DMS153 treated with DMSO at 0.1 percent for 48 hours (cell line): ENCODE measurements at regions not wholly inside any gene's neighbourhood (a gene's known extent, or its start where the extent isn't known, plus 50 kb on each side); places are given as distances from the start of the nearest gene placed in this dataset.

ENCODE experiments used
- DNase-seq: peaks from one replicate; lab custom pipeline; 2025; ENCODE audit not compliant: unreplicated experiment; lab: John Stamatoyannopoulos, UW

DNA sequence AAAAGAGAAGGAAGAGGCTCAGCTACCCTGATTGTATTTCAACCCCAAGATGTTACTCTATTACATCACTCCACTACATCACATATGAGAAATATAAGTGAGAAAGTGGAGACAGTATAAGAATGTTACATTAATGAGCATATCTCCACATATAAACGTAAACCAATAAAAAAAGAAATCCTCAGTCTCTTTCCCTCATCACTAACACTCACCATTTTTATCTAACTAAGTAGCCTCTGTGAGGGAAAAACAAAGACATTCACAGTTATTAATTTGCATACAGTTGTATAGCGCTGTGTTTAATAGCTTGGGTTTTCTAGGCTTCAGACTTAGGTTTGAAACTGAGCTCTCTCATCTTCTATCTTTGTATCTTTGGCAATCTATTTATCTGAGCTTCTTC, 489.1 kb upstream of the LRRTM4 start:
- no peak for DNase-seq

DNA sequence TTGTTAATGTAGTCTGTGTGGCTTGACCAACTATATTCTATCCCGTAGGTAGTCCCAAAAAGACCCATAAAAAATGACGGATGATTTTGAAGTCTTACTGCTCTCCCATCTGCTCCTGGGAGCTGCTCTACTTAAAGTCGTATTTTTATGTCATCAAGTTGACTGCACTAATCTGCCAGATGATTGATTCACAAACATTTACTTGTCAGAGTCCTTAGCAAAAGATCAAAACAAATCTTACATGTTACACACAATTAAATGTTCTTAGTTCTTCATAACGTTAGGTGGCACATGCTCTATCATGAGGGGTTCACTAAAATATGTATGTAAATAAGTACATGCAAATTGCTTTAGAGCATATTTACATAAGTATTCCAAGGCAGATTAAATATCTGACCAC, 498.3 kb upstream of the LRRTM4 start:
- no peak for DNase-seq

DNA sequence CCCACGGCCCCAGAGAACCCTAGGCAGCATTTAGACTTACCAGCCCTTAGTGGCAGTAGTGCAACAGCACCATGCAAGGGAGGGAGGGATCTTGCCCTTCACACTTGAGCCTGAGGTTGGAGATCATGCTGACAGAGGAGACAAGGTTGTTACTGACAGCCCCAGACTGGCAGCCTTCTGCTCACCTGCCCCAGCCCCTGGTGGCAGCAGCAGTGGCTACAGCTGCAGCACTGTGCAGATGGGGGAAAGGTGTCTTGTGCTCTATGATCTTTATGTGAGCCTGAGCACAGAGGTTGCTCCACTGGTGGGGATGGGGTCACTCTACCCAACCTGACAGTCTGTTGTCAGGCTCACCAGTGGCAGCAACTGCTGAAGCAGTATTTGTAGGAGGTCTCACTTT, 501.2 kb upstream of the LRRTM4 start:
- DNase-seq = no peak

DNA sequence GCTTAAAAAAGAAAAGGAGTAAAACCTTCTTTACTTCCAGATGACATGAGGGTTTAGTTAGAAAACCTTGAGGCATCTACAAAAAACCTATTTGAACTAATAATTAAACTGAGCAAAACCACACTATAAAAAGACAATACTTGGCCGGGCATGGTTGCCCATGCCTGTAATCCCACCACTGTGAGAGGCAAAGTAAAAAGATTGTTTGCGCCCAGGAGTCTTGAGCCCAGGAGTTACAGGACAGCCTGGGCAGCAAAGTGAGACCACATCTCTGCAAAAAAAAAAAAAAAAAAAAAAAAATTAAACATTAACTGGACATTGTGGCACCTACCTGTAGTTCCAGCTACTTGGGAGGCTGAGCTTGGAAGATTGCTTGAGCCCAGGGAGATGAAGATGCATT, 502.8 kb upstream of the LRRTM4 start:
- DNase-seq = no peak

DNA sequence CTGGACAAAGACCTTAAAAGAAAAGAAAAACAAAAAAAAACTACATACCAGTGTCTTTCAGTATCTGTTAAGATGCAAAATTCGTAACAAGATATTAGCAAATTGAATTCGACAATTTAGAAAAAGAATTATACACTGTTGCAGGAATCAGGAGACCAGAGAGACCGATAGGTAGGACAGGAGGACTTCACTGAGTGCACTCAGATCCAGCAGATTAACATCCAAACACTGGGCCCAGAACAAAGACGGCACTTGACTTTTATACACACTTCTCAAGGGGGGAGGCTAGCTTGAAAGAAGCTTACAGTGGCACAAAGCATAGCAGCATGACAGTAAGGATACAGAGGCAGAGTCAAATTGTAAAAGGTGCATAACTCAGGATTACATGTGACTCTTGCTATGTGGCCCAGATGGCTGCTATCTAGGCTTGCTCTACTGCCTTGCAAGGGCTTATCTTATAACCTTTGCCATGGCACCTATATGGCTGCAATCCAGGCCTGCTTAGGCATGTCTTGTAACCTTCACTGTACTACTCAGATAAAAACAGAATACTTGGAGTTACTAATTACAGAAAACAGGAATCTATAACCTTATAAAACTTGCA, 507.3 kb upstream of the LRRTM4 start:
- DNase-seq = no peak

DNA sequence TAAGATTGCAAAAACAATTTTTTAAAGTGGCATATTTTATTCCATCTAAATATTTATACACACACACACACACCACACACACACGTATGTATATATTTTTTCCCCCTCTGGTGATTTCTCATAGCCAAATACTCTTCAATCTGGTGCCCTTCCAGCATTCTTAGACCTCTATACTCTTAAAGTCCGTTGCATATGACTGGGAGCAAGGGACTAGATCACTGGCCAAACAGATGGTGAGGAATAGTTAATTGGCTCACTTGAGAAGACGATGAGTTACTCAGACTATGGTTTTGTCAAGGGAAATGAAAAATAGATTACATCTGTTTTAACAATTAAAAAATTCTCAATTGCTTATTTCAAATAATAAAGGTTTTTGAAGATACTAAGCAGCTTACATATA, 512.5 kb upstream of the LRRTM4 start:
- no peak for DNase-seq

DNA sequence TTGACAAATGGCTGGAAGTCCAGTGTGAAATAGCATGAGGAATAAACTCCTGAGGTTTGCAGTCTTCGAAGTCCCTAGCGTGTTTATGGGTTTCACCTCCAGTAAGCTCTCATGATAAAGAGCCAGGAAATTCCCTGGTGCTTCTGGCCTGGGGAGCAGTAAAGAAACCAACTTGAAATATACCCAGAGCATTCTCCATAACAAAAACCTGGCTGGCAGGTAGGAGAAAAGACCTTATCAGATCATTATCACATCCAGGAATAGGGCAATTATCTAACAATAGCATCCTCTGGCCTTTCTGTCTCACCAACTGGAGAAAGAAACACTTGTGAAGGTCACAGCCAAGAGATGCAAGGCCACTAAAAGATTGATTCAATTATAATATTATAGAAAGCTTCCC, 513.6 kb upstream of the LRRTM4 start:
- peak; percentile 14 for DNase-seq

DNA sequence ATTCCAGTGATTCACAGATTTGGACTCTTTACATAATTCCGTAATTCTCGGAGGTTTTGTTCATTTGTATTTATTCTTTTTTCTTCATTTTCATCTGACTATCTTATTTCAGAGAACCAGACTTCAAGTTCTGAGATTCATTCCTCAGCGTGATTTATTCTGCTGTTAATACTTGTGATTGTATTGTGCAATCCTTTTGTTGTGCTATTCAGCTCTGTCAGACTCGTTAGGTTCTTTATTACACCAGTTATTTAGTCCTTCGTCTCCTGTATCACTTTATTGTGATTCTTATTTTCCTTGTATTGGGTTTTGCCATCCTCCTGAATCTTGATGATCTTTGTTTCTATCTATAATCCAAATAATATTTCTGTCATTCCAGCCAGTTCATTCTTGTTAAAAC, 529.3 kb upstream of the LRRTM4 start:
- no peak for DNase-seq

DNA sequence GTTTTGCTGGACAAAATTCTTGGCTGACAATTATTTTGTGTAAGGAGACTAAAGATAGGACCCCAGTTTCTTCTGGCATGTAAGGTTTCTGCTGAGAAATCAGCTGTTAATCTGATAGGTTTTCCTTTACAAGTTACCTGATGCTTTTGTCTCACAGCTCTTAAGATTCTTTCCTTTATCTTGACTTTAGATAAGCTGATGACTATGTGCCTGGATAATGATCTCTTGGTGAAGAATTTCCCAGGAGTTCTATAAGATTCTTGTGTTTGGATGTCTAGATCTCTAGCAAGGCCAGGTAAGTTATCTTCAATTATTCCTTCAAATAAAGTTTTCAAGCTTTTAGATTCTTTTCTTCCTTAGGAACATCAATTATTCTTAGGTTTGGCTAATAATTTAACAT, 534.8 kb upstream of the LRRTM4 start:
- no peak for DNase-seq

DNA sequence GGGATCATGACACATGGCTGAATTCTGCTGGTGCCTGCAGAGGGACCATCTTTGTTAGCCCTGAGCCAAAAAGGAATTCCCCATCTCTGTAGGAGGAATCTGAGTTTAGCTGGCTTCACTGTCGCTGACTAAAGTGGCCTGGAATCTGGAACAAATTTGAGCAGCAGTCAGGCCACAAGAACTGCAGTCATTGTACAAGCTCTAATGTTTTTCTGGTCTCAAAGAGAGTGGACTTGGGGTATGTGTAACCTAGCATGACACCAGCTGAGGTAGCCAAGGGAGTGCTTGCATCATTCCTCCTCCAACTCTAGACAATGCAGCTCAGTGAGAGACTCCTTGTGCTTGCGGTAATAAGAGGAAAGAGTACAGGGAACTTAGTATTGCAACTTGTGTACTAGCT, 539.1 kb upstream of the LRRTM4 start:
- no peak for DNase-seq

DNA sequence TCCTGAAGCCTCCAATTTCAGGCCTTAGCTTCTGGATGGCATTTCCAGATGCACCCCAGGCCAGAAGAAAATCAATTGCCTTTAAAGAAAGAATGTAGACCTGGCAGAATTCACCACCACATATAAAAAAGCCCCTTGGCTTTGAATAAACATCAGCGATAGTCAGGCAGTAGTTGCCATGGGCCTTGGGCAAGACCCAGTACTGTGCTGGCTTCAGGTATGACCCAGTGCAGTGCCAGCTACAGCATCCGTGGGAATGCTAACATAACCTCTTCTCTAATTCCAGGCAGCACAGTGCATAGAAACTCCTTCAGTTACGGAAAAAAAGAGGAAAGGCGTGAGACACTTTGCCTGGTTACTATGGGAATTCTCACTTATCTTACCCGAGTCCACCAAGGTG, 539.6 kb upstream of the LRRTM4 start:
- DNase-seq = no peak

DNA sequence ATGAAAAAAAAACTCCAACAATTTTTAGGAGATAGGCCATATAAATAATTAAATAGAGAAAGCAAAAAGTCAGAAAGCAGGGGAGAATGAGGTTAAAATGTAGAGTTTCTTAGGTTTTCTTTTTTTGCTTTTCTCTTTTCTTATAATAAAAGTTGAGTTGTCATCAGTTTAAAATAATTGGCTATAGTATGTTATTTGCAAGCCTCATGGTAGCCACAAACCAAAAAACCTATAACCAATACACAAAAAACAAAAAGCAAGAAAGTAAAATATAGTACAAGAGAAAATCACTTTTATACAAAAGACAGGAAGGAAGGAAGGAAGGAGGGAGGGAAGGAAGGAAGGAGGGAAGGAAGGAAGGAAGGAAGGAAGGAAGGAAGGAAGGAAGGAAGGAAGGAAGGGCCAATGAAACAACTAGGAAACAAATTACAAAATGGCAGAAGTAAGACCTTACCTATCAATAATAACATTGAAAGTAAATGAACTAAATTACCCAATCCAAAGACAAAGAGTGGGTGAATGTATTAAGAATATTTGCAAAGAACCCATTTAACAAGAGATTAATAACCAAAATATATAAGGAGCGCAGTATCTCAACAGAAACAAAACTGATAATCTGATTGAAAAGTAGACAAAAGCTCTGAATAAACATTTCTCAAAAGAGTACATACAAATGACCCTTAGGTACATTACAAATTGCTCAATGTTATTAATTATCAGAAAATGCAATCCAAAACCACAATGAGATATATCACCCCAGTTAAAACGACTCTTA, 541.3 kb upstream of the LRRTM4 start:
- DNase-seq = no peak

DNA sequence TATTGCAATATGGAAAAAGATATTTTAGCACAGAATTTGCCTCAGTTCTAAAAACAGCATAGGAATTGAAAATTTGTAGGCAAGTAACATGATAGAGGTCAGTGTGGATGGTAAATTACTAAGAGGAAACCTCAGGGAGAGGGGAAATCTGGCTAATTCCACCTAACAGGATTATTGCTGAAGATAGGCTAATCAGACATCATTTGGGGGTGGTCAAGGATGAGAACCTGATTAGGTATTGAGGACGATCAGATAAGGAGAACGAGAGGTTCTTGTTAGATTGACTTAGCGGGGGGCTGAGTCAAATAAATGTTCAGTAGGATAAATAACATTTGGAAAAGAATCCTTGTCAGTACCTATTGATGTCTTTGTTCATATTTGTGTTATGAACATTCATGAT, 543.2 kb upstream of the LRRTM4 start:
- no peak for DNase-seq

DNA sequence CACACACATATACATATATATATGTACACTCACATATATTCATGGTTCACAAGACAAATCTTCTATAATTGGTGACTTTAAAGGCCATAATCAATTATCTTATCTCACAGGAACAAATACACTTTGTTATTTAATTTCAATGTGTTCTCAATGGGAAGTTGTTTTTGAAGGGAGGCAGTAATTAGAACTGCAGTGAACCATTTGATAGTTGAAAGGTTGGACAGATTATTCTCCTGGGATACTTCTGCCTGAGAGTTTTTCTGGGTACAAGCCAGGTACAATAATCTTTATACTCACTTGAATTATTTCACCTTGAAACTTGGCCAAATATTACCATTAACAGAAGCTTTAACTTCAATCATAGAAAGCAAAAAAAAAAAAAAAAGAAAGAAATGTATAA, 546.6 kb upstream of the LRRTM4 start:
- peak; percentile 63 for DNase-seq

DNA sequence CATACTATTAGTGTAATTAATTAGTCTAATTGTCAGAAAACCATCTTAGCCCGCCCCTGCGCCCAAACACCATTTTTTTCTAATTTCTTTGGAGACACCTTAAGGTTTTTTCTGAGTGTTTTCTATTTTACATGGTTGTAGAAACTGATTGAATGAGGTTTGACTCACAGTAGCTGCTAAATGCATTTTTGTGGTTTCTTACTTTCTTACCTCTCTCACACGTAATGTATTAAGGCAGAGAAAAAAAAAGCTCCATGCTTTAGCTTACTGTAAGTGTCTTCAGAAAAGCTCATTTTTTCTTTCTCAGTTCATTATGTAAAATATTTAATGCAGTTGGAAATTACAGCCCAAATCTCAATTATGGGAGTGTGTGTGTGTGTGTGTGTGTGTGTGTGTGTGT, 548.5 kb upstream of the LRRTM4 start:
- no peak for DNase-seq

DNA sequence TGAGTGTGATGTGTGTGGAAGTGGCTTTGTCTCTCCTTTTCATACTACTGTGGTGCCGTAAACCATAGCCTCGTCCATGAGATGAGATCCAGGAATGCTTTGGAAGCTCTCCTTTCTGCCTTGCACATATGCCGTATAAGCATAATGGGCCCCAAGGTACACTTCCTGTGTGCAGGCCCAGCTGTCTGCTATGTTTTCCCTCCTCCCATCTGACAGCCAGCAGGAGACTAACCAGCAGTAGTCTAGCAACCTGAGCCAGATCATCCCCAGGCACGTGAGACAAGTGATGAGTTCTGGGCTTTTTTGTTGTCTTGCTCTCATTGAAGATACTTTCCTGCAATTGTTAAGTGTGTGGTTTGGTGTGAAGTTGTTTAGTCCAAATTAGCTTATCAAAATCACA, 555.5 kb upstream of the LRRTM4 start:
- DNase-seq = peak; percentile 53

DNA sequence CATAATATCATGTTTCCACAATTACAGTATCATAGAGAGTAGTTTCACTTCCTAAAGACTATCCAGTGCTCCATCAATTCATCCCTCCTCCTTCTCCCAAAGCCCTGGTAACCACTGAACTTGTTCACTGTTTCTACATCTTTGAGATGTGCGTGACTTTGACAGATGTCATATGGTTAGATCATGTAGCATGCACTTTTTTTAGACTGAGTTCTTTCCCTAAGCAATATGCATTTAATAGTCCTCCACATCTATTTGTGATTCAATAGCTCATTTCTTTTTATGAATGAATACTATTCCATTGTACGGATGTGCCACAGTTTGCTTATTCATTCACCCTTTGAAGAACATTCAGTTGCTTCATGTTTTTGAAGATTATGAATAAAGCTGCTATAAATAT, 560.4 kb upstream of the LRRTM4 start:
- no peak for DNase-seq

DNA sequence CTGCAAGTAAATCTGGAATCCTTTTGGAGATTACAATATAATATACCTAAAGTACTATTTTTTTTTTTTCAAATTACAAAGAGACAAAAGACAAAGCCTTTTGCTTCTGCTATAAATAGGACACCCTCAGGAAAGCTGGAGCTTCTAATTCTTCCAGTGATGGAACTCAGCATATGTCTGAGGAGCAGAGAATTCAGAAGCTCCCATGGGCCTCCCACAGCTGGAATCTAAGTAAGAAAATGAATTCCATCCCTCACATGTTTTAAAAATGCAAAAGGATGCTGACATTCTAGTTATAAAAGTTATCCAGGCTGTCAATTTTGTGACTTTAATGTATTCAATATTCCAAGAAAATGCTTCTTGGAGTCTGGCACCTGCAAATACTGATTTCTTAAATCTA, 571.3 kb upstream of the LRRTM4 start:
- no peak for DNase-seq

DNA sequence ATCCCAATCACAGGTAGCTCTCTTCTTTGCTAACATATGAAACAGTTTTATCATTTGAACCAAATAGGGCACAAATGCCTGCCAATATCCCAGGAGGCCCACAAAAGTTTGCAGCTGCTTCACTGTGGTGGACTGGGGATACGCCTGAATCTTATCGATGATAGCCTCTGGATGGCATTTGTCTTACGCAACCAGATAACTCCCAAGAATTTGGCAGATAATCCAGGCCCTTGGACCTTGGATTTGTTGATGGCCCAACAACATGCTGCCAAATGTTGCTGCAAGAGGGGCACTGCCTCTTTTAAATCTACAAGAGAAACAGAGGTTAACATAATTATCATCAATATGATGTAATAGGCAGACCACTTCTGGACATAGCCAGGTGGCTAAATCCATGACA, 587.1 kb upstream of the LRRTM4 start:
- DNase-seq = no peak

DNA sequence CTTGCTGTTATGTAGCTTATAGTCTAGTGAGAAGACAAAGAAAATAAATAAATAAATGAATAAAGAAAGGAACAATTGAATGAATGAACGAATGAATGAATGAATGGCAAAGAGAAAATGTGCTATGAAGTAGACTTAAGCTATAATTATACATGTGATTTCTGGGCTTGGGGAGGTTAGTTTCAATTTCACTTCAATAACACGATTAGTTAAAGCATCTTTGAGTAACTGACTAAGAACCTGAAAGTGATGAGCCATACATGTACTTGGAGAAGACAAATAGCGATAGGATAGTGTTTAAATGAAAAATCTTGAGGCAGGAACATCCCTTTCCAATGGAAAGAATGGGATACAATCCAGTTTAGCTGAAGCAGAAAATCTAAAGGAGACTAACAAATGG, 593.1 kb upstream of the LRRTM4 start:
- no peak for DNase-seq

DNA sequence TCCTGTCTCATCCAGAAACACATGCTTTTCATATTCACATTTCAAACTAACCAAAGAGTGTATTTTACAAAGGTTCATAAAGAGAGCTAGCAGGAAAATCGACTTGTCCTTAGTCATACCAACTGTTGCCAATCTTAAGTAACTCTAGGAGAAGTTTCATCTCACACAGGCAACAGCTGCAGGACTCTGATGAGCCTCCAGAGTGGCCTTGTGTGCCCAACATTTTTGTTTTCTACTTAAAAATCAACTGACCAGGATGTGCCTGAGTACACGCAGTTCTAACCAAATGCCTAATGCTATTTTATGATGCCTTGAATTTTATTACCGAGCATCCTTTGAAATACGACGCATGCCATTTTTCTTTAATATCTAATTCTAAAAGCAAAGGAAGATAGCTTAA, 595.9 kb upstream of the LRRTM4 start:
- no peak for DNase-seq

DNA sequence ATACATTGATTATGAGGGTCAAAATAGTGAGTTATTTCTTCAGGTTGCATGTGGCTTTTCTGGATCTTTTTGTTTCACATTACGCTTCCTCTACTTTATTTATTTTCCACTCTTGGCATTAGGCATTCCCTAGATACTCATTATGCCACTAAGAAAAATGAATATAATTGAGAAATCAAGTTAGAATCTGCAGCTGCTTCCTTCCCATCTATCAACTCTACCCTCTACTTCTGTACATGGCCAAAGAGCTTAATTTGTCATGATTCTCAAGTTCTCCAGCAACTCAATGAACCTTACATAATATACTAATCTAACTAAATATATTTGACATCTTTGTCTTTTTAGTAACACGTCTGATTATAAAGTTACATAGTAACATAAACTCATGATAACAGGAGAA, 598.1 kb upstream of the LRRTM4 start:
- no peak for DNase-seq

DNA sequence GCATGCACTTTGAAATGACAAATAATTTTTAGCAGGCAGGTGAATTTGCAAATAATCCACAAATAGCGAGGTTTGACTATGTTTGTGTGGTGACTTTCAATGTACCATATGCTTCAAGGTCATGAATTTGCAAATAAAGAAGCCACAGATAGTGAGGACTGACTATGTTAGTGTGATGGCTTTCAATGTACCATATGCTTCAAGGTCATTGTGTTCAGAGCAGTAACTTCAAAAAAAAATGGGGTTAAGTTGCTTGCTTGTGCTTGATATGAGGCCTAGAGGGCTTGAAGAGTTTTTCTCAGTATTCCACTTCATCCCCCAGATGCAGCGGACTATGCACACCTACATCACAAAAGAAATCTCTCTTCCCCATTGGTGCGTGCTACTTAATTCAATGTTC, 602.9 kb upstream of the LRRTM4 start:
- DNase-seq = no peak
